ENCODE measurements at regions not wholly inside any gene's neighbourhood (a gene's known extent, or its start where the extent isn't known, plus 50 kb on each side); places are given as distances from the start of the nearest gene placed in this dataset.

DNA sequence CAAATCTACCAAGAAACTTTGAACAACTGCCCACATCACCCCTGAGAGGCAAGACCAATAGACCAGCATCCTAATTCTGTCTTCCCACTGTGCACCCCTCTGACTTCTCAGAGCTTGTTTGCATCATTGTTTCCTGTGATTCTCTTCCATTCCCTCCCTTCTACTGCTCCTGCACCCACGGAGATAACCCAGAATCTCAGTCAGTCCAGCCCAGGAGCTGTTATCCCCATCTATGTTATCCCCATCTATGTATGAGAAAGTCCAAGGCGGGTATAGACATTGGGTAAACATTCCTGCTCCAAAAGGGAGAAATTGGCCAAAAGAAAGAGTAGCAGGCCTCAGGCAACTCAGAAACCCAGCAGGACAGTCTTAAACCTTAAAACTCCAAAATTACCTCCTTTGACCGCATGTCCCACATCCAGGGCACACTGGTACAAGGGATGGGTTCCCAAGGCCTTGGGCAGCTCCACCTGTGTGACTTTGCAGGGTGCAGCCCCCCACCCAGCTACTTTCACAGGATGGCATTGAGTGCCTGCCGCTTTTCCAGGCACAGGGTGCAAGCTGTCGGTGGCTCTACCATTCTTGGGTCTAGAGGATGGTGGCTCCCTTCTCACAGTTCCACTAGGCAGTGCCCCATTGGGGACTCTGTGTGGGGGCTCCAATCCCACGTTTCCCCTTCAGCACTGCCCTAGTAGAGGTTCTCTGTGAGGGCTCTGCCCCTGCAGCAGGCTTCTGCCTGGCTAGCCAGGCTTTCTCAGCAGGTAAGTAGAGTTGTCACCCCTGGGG is 414.8 kb downstream of the NPHP4 start:
- no peak for TF ChIP-seq EZH2 (IDR thresholded peaks at IDR 0.05; ENCODE audit: borderline replicate concordance, insufficient read depth, low read length, poor library complexity, severe bottlenecking)
- TF ChIP-seq, protein P1, sequence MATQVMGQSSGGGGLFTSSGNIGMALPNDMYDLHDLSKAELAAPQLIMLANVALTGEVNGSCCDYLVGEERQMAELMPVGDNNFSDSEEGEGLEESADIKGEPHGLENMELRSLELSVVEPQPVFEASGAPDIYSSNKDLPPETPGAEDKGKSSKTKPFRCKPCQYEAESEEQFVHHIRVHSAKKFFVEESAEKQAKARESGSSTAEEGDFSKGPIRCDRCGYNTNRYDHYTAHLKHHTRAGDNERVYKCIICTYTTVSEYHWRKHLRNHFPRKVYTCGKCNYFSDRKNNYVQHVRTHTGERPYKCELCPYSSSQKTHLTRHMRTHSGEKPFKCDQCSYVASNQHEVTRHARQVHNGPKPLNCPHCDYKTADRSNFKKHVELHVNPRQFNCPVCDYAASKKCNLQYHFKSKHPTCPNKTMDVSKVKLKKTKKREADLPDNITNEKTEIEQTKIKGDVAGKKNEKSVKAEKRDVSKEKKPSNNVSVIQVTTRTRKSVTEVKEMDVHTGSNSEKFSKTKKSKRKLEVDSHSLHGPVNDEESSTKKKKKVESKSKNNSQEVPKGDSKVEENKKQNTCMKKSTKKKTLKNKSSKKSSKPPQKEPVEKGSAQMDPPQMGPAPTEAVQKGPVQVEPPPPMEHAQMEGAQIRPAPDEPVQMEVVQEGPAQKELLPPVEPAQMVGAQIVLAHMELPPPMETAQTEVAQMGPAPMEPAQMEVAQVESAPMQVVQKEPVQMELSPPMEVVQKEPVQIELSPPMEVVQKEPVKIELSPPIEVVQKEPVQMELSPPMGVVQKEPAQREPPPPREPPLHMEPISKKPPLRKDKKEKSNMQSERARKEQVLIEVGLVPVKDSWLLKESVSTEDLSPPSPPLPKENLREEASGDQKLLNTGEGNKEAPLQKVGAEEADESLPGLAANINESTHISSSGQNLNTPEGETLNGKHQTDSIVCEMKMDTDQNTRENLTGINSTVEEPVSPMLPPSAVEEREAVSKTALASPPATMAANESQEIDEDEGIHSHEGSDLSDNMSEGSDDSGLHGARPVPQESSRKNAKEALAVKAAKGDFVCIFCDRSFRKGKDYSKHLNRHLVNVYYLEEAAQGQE (IDR thresholded peaks at IDR 0.05; ENCODE audit: borderline replicate concordance): no peak
- TF ChIP-seq, protein P2, sequence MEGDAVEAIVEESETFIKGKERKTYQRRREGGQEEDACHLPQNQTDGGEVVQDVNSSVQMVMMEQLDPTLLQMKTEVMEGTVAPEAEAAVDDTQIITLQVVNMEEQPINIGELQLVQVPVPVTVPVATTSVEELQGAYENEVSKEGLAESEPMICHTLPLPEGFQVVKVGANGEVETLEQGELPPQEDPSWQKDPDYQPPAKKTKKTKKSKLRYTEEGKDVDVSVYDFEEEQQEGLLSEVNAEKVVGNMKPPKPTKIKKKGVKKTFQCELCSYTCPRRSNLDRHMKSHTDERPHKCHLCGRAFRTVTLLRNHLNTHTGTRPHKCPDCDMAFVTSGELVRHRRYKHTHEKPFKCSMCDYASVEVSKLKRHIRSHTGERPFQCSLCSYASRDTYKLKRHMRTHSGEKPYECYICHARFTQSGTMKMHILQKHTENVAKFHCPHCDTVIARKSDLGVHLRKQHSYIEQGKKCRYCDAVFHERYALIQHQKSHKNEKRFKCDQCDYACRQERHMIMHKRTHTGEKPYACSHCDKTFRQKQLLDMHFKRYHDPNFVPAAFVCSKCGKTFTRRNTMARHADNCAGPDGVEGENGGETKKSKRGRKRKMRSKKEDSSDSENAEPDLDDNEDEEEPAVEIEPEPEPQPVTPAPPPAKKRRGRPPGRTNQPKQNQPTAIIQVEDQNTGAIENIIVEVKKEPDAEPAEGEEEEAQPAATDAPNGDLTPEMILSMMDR (IDR thresholded peaks at IDR 0.05; ENCODE audit: poor library complexity, severe bottlenecking): no peak
- no peak for TF ChIP-seq TAF1 (IDR thresholded peaks at IDR 0.05; ENCODE audit: low read depth)
- TF ChIP-seq POLR2AphosphoS5 (IDR thresholded peaks at IDR 0.05): no peak
- TF ChIP-seq SMC3 (conservative IDR thresholded peaks at IDR 0.05; ENCODE audit: poor library complexity): no peak
- no peak for TF ChIP-seq EP300 (conservative IDR thresholded peaks at IDR 0.05; ENCODE audit: poor library complexity, severe bottlenecking)
- no peak for TF ChIP-seq RAD21 (conservative IDR thresholded peaks at IDR 0.05)
- no peak for TF ChIP-seq MXI1 (conservative IDR thresholded peaks at IDR 0.05; ENCODE audit: poor library complexity, severe bottlenecking)
